Omental fat pad (tissue), 3 donors: ENCODE measurements at regions not wholly inside any gene's neighbourhood (a gene's known extent, or its start where the extent isn't known, plus 50 kb on each side); places are given as distances from the start of the nearest gene placed in this dataset.

Source experiments
- ATAC-seq: fragments of 150-250 bp; one replicate; pipeline ENCODE4 v1.9.1; 2016; ENCODE audit warnings: mild to moderate bottlenecking, moderate library complexity; ENCODE audit not compliant: low FRiP score
- DNase-seq: peaks from one replicate; pipeline ENCODE4 v3.0.0-alpha.2; 2019; ENCODE audit warnings: low spot score
- TF ChIP-seq, protein P1 (sequence below), 3 donors: fragments of 450-650 bp; IDR thresholded peaks; one replicate each; pipeline ENCODE4 v1.5.1; 2016 to 2017; ENCODE audit warnings: antibody characterized with exemption in 3 of 3, mild to moderate bottlenecking in 3 of 3, moderate library complexity in 2 of 3

DNA sequence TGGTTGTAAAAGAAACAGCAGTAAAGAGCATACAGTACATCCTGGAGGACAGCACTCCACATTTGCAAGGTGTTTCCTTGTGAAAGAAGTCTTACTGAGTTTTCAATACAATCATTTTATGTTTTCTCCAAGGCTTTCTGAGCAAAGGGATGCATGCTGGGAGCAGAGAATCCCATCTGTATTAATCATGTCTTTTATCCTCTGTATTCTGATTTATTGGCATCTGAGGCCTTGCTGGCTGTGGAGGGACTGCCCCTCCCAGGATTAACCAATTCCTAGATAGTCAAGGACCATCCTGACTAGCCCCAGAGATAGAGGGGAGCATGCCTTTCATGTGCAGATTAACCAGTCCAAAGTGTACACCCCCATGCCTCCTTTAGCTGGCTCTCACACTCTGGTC is 476.3 kb downstream of the SIPA1L2 start:
- TF ChIP-seq, protein P1, sequence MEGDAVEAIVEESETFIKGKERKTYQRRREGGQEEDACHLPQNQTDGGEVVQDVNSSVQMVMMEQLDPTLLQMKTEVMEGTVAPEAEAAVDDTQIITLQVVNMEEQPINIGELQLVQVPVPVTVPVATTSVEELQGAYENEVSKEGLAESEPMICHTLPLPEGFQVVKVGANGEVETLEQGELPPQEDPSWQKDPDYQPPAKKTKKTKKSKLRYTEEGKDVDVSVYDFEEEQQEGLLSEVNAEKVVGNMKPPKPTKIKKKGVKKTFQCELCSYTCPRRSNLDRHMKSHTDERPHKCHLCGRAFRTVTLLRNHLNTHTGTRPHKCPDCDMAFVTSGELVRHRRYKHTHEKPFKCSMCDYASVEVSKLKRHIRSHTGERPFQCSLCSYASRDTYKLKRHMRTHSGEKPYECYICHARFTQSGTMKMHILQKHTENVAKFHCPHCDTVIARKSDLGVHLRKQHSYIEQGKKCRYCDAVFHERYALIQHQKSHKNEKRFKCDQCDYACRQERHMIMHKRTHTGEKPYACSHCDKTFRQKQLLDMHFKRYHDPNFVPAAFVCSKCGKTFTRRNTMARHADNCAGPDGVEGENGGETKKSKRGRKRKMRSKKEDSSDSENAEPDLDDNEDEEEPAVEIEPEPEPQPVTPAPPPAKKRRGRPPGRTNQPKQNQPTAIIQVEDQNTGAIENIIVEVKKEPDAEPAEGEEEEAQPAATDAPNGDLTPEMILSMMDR (IDR thresholded peaks at IDR 0.05): no peak
- ATAC-seq (no peak), DNase-seq (no peak)

DNA sequence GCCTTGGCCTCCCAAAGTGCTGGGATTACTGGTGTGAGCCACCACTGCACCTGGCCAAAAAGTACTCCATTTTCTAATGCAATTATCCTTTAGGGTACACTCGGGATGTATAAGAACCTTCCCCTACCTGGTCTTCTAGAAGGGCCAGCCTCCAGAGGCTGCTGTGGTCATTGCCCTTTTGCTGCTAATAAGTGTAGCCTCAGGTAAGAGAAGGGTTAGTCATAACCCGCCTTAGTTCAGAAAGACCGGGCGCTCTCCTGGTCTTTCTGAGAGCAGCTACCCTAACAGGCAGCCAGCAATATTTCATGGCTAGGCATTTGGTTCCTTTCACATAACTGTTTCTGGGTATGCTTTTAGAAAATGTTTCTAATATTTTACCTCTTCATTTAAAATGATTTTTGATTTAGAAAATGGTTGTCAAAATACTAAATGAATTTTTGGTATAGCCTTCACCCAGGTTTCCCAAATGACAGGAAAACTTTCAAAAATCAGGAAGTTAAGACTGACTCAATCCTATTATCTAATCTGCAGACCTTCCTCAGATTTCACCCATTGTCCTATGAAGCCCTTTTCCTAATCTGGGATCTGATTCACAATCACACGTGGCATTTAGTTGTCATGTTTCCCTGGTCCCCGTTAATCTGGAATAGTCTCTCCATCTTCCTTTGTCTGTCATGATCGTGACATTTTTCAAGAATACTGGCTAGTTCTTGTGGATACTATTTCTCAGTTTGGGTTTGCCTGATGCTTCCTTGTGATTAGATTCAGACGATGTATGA is 479.0 kb downstream of the SIPA1L2 start:
- TF ChIP-seq, protein P1 (IDR thresholded peaks at IDR 0.05): no peak
- DNase-seq (no peak), ATAC-seq (no peak)

DNA sequence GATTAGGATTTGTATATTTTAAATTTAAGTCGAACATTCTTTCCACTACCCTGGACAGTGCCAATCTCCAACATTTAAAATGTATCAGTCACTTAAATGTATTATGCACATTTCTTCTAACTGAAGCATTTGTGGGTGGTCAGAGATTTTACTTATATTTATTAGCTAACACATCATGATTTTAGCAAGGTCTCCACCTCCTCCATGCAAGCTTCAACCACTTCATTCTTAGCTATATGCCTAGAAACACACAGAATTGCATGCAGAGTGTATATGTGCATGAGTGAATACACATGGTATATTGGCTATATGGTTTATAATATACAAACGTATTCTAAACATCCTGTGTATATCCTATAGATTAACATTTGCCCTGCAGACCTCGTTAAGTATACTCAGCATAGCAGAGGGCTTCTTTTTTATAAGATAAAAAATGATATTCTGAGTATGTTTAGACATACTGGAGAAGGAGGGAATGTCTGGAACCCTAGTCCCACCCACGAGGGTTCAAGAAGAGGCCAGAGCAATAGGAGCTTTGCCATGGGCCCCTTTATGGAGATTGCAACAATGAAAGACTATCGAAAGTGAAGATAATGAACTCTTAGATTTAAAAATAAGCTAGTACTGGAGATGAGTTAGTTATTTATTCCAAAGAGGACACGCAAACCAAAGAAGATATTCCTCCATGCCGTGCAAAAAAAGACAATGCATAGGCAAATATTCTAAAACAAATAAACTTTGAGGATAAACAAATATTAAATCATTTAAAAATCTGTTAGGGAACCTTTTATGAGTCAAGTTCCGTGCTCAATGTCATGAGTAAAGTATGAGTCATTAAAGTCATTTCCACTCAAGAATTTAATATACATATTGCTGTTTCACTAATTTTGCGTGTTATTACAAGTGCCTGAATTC is 480.4 kb downstream of the SIPA1L2 start:
- TF ChIP-seq, protein P1 (IDR thresholded peaks at IDR 0.05): no peak
- DNase-seq (no peak), ATAC-seq (no peak)

DNA sequence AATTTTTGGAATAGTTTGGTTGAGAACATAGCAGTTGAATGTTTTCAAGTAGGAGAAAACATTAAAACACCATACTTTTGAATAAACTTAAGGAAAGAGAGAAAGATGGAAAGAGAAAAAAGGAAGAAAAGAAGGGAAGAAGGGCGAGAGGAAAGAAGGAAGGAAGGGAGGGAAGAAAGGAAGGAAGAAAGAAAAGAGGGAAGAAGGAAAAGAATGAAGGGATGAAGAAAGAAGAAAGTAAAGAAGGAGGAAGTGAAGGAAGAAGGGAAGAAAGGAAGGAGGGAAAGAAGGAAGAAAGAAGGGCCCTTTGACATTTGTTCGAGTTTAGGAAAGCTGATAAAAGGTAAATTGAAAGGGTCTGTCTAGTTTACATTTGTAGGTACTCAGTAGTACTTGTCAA is 482.7 kb downstream of the SIPA1L2 start:
- TF ChIP-seq, protein P1 (IDR thresholded peaks at IDR 0.05): no peak
- DNase-seq: no peak
- no peak for ATAC-seq

DNA sequence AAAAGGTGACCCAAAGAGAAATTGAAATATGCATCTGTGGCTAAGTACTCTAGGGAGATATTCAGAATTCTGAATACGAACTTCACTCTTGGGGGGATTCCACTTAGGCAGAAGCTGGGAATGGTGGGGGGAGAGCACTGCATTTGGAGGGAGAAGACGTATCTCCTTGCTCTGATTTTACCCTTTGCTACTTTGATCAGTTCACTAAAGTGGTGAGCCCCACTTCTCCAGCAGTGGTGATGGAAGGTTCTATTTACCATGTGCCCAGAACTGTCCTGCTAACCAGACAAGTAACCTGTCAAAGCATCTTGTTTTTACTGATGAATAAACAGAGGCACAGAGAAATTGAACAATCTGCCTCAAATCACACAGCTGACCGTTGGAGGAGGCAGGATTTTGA is 483.4 kb downstream of the SIPA1L2 start:
- TF ChIP-seq, protein P1 (IDR thresholded peaks at IDR 0.05): no peak
- DNase-seq: no peak
- ATAC-seq: no peak

DNA sequence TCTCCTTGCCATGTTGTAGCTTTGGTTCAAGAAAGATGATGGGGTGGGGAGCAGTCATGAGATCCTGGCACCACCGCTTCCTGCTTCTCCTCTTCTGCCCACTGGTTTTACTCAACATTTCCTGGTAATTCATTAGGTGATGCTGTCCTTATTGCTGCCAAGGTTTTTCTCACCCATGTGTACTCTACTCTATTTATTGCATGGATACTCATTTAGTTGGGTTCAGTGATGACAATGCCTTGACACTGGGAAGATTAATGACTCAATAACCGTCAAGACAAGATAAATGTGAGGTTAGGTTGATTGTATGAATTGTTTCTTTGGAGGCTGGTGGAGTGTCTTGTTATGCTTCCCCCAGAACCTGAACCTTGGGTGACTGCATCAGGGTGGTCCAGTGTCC is 484.2 kb downstream of the SIPA1L2 start:
- DNase-seq (no peak), ATAC-seq (no peak)
- TF ChIP-seq, protein P1 (IDR thresholded peaks at IDR 0.05): no peak
